ENCODE measurements at regions not wholly inside any gene's neighbourhood (a gene's known extent, or its start where the extent isn't known, plus 50 kb on each side); places are given as distances from the start of the nearest gene placed in this dataset.

GRCh38 chr1:182195733-182196132 lies 134.2 kb upstream of the ZNF648 start:
- no peak for DNase-seq (ENCODE audit: low read depth in 2 of 2)

- DNase-seq (ENCODE audit: low read depth in 2 of 2) = no peak
Observed at GRCh38 chr1:182193908-182194550, 132.5 kb upstream of the ZNF648 start.

GRCh38 chr1:182192966-182193365 lies 131.5 kb upstream of the ZNF648 start:
- no peak for DNase-seq (ENCODE audit: low read depth in 2 of 2)

GRCh38 chr1:182192215-182192614 lies 130.7 kb upstream of the ZNF648 start:
- DNase-seq (ENCODE audit: low read depth in 2 of 2) = no peak

GRCh38 chr1:182191381-182192115 lies 130.0 kb upstream of the ZNF648 start:
- no peak for DNase-seq (ENCODE audit: low read depth in 2 of 2)

GRCh38 chr1:182189535-182190066 lies 128.1 kb upstream of the ZNF648 start:
- no peak for DNase-seq (ENCODE audit: low read depth in 2 of 2)

- no peak for DNase-seq (ENCODE audit: low read depth in 2 of 2)
Observed at GRCh38 chr1:182186757-182187146, 125.2 kb upstream of the ZNF648 start.

GRCh38 chr1:182185842-182186756 lies 124.6 kb upstream of the ZNF648 start:
- no peak for DNase-seq (ENCODE audit: low read depth in 2 of 2)

- DNase-seq (ENCODE audit: low read depth in 2 of 2) = no peak
Observed at GRCh38 chr1:182185136-182185535, 123.6 kb upstream of the ZNF648 start.

GRCh38 chr1:182183606-182184005 lies 122.1 kb upstream of the ZNF648 start:
- DNase-seq (ENCODE audit: low read depth in 2 of 2) = no peak

GRCh38 chr1:182182311-182182710 lies 120.8 kb upstream of the ZNF648 start:
- DNase-seq (ENCODE audit: low read depth in 2 of 2) = no peak

- no peak for DNase-seq (ENCODE audit: low read depth in 2 of 2)
Observed at GRCh38 chr1:182181167-182181572, 119.7 kb upstream of the ZNF648 start.

GRCh38 chr1:182175361-182175931 lies 113.9 kb upstream of the ZNF648 start:
- DNase-seq (ENCODE audit: low read depth in 2 of 2) = no peak

- DNase-seq (ENCODE audit: low read depth in 2 of 2) = no peak
Observed at GRCh38 chr1:182174513-182174855, 113.0 kb upstream of the ZNF648 start.

- DNase-seq (ENCODE audit: low read depth in 2 of 2) = no peak
Observed at GRCh38 chr1:182173808-182174512, 112.4 kb upstream of the ZNF648 start.

GRCh38 chr1:182172699-182173098 lies 111.2 kb upstream of the ZNF648 start:
- no peak for DNase-seq (ENCODE audit: low read depth in 2 of 2)

GRCh38 chr1:182170891-182171461 lies 109.5 kb upstream of the ZNF648 start:
- DNase-seq (ENCODE audit: low read depth in 2 of 2) = no peak

- no peak for DNase-seq (ENCODE audit: low read depth in 2 of 2)
Observed at GRCh38 chr1:182169203-182169602, 107.7 kb upstream of the ZNF648 start.

GRCh38 chr1:182166750-182167149 lies 105.2 kb upstream of the ZNF648 start:
- no peak for DNase-seq (ENCODE audit: low read depth in 2 of 2)

GRCh38 chr1:182166321-182166720 lies 104.8 kb upstream of the ZNF648 start:
- no peak for DNase-seq (ENCODE audit: low read depth in 2 of 2)

GRCh38 chr1:182164273-182164672 lies 102.8 kb upstream of the ZNF648 start:
- no peak for DNase-seq (ENCODE audit: low read depth in 2 of 2)

Data from stimulated activated CD8-positive, alpha-beta memory T cell treated with anti-CD3 and anti-CD28 coated beads, Interleukin-15, amount 100 ng/mL, for 48 hours (primary cell).